ENCODE measurements at regions not wholly inside any gene's neighbourhood (a gene's known extent, or its start where the extent isn't known, plus 50 kb on each side); places are given as distances from the start of the nearest gene placed in this dataset.

DNA sequence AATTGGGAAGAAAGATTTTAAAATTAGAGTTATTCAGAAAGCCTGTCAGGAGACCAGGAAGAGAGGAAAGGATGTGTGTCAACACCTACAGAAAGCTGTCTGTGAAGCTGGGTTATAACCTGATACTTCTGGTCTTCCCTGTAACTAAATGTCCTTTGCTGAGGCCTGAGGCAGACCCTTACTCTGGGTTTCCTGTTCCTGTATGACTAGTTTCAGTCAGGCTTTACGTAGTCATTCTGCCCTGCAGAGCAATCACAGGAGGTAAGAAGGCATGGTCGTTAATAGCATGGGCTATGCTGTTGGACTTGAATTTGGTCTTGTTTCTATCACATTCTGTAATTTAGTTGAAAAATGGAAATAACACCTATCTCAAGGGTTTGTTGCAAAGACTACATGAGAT is 110.5 kb upstream of the IGFBP7 start:
- DNase-seq: no peak
- TF ChIP-seq POLR2A (IDR thresholded peaks at IDR 0.05): no peak
- TF ChIP-seq POLR2AphosphoS5 (IDR thresholded peaks at IDR 0.05): no peak
- no peak for TF ChIP-seq EP300 (IDR thresholded peaks at IDR 0.05; ENCODE audit: low read depth)
- TF ChIP-seq, protein P1, sequence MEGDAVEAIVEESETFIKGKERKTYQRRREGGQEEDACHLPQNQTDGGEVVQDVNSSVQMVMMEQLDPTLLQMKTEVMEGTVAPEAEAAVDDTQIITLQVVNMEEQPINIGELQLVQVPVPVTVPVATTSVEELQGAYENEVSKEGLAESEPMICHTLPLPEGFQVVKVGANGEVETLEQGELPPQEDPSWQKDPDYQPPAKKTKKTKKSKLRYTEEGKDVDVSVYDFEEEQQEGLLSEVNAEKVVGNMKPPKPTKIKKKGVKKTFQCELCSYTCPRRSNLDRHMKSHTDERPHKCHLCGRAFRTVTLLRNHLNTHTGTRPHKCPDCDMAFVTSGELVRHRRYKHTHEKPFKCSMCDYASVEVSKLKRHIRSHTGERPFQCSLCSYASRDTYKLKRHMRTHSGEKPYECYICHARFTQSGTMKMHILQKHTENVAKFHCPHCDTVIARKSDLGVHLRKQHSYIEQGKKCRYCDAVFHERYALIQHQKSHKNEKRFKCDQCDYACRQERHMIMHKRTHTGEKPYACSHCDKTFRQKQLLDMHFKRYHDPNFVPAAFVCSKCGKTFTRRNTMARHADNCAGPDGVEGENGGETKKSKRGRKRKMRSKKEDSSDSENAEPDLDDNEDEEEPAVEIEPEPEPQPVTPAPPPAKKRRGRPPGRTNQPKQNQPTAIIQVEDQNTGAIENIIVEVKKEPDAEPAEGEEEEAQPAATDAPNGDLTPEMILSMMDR (IDR thresholded peaks at IDR 0.05): no peak
- Histone ChIP-seq H3K27ac (no peak overlapping the region), H3K4me1 (no peaks in the 10 kb centered on the region), H3K9me3 (no peaks in the 10 kb centered on the region), H3K36me3 (no peaks in the 10 kb centered on the region), H3K27me3 (no peaks in the 10 kb centered on the region), H3K4me3 (no peak overlapping the region)
- in situ Hi-C loops (cut with MboI; ENCODE audit: low pct_ligation_motif_present in 1 of 4, low pct_unique_long_range_greater_than_20kb in 1 of 4, low sequenced_read_pairs in 3 of 4) (no loop called here), intact Hi-C loops (cut with DNase I; ENCODE audit: low total_unique reads) (loop anchor here (1.0 kb wide), 1 partner anchor 19 kb away; no protein-coding TSS in a partner anchor)
- 73 to 100% methylated on average over 1 to 2 of the region's 2 CpGs for WGBS, 2 donors (ENCODE audit: low coverage in 1 of 2)

DNA sequence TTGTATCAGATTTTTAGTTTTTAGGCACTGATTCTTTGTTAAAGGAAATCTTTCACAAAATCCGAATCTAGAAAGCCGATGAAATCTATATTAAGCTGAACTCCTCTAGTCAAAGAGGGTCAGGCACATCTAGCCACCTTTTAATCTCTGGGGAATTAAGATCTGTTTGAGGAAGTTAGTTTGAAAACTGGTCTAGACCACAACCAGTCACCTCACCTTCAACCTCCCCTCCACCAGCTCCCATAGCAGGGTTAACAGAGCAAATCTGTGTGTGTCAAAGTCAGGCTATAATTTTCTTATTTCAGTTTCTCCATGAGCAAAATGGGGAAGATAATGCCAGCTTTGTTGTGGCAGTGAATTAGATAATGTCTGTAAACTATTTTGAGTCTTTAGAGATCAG is 110.0 kb upstream of the IGFBP7 start:
- Histone ChIP-seq H3K27me3 (no peaks in the 10 kb centered on the region), H3K4me3 (no peak overlapping the region), H3K4me1 (no peaks in the 10 kb centered on the region), H3K9me3 (no peaks in the 10 kb centered on the region), H3K27ac (no peak overlapping the region), H3K36me3 (no peaks in the 10 kb centered on the region)
- WGBS, 2 donors (ENCODE audit: low coverage in 1 of 2): 81 to 100% methylated on average over 2 of the region's 2 CpGs
- in situ Hi-C loops (cut with MboI; ENCODE audit: low pct_ligation_motif_present in 1 of 4, low pct_unique_long_range_greater_than_20kb in 1 of 4, low sequenced_read_pairs in 3 of 4) (no loop called here), intact Hi-C loops (cut with DNase I; ENCODE audit: low total_unique reads) (no loop called here)
- TF ChIP-seq EP300 (IDR thresholded peaks at IDR 0.05; ENCODE audit: low read depth): no peak
- TF ChIP-seq POLR2AphosphoS5 (IDR thresholded peaks at IDR 0.05): no peak
- TF ChIP-seq, protein P1 (IDR thresholded peaks at IDR 0.05): no peak
- no peak for TF ChIP-seq POLR2A (IDR thresholded peaks at IDR 0.05)
- no peak for DNase-seq

DNA sequence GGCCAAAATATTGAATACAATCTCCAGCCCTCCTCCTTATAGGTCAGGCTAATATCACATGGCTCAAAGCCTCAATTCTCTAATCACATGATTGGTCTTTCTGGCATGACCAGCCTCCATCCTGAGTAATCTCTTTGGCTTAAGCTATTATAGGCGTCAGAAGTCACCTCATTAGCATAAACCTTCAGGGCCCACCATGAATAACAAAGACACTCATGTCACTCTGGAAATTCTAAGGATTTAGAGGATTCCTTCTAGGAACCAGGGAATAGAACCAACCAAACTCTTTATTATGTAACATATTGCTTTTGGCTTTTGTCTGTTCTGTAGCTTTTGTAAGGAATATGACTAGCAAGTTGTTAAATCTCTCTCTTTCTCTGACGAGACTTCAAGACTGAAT is 109.2 kb upstream of the IGFBP7 start:
- Histone ChIP-seq H3K9me3 (no peaks in the 10 kb centered on the region), H3K27me3 (no peaks in the 10 kb centered on the region), H3K4me3 (no peak overlapping the region), H3K36me3 (no peaks in the 10 kb centered on the region), H3K4me1 (no peaks in the 10 kb centered on the region), H3K27ac (no peak overlapping the region)
- no peak for DNase-seq
- in situ Hi-C loops (cut with MboI; ENCODE audit: low pct_ligation_motif_present in 1 of 4, low pct_unique_long_range_greater_than_20kb in 1 of 4, low sequenced_read_pairs in 3 of 4) (no loop called here), intact Hi-C loops (cut with DNase I; ENCODE audit: low total_unique reads) (no loop called here)
- WGBS, 2 donors (ENCODE audit: low coverage in 1 of 2): 65 to 70% methylated on average over 2 of the region's 2 CpGs
- TF ChIP-seq POLR2A (IDR thresholded peaks at IDR 0.05) (no peak), POLR2AphosphoS5 (IDR thresholded peaks at IDR 0.05) (no peak), EP300 (IDR thresholded peaks at IDR 0.05; ENCODE audit: low read depth) (no peak)
- TF ChIP-seq, protein P1 (IDR thresholded peaks at IDR 0.05): no peak

DNA sequence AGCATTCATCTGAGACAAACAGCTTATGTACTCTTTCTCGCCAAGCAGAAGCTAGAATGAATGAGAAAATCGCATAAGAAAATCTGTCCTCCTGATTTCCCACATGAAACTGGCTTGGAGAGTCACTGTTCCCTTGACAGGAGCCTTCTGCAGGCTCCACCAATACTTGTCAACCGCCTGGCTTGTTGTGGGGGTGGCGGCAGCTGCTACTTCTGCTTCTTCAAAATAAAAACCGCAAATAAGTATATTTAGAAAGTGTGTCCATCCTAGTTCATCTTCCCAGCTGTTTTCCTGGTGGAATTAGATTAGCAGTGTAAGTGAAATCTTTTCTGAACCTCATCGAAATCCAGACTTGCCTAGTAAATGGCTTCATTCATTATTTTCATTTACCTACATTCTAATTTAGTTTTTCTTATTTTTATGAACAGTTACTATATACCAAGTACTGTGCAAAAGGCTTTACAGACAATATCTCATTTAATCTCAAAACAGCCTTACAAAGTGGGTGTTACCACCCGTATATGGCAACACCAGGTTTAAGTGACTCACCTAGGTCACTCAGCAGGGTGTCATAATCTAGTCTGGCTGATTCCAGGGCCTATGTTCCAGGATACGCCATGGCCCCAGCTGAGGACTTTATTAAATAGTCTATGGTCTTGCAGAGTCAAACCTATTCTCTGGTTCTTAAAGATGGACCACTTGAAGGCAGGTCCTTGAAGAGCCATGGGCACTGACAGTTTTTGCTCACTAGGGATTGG is 104.6 kb upstream of the IGFBP7 start:
- TF ChIP-seq, protein P1 (IDR thresholded peaks at IDR 0.05): no peak
- TF ChIP-seq POLR2AphosphoS5 (IDR thresholded peaks at IDR 0.05) (no peak), POLR2A (IDR thresholded peaks at IDR 0.05) (no peak), EP300 (IDR thresholded peaks at IDR 0.05; ENCODE audit: low read depth) (no peak)
- Histone ChIP-seq H3K27ac (no peak overlapping the region), H3K4me3 (no peak overlapping the region), H3K9me3 (no peaks in the 10 kb centered on the region), H3K4me1 (no peaks in the 10 kb centered on the region), H3K27me3 (no peaks in the 10 kb centered on the region), H3K36me3 (no peaks in the 10 kb centered on the region)
- intact Hi-C loops (cut with DNase I; ENCODE audit: low total_unique reads): no loop called here
- DNase-seq: no peak
- in situ Hi-C loops (cut with MboI; ENCODE audit: low pct_ligation_motif_present in 1 of 4, low pct_unique_long_range_greater_than_20kb in 1 of 4, low sequenced_read_pairs in 3 of 4): no loop called here
- WGBS, 2 donors (ENCODE audit: low coverage in 1 of 2): 78 to 91% methylated on average over 6 to 8 of the region's 8 CpGs

All from transverse colon (tissue), 4 donors.